H9 (cell line): ENCODE measurements at regions not wholly inside any gene's neighbourhood (a gene's known extent, or its start where the extent isn't known, plus 50 kb on each side); places are given as distances from the start of the nearest gene placed in this dataset.

Experiments
- DNase-seq: peaks from one replicate; pipeline ENCODE4 v3.0.0-alpha.2; 2017
- H2AFZ ChIP-seq: one replicate; pipeline ENCODE4 v1.6.1; 2013; ENCODE audit warnings: mild to moderate bottlenecking, low read length, control low read depth, moderate library complexity
- H2AK5ac ChIP-seq: 2 replicates; pipeline ENCODE4 v1.6.1; 2013; ENCODE audit warnings: low read length, control low read depth, mixed read lengths; ENCODE audit not compliant: insufficient read length
- H2BK120ac ChIP-seq: one replicate; pipeline ENCODE4 v1.6.1; 2013; ENCODE audit warnings: low read depth, mild to moderate bottlenecking, low read length, control low read depth, inconsistent platforms; ENCODE audit not compliant: poor library complexity, severe bottlenecking
- H2BK12ac ChIP-seq: 2 replicates; pipeline ENCODE4 v1.6.1; 2013; ENCODE audit warnings: low read length, control low read depth, mixed read lengths, low read depth; ENCODE audit not compliant: insufficient read length
- H2BK15ac ChIP-seq: 2 replicates; pipeline ENCODE4 v1.6.1; 2013; ENCODE audit warnings: low read depth, low read length, control low read depth
- H2BK20ac ChIP-seq: one replicate; pipeline ENCODE4 v1.6.1; 2013; ENCODE audit warnings: low read depth, mild to moderate bottlenecking, low read length, control low read depth, inconsistent platforms; ENCODE audit not compliant: poor library complexity, severe bottlenecking
- H2BK5ac ChIP-seq: 2 replicates; pipeline ENCODE4 v1.6.1; 2013; ENCODE audit warnings: low read length, control low read depth, mixed read lengths; ENCODE audit not compliant: insufficient read length
- H3K14ac ChIP-seq: 2 replicates; pipeline ENCODE4 v1.6.1; 2013; ENCODE audit warnings: low read length, control low read depth; ENCODE audit not compliant: insufficient read depth
- H3K18ac ChIP-seq: 2 replicates; pipeline ENCODE4 v1.6.1; 2013; ENCODE audit warnings: low read depth, mild to moderate bottlenecking, mixed read lengths, low read length, control low read depth; ENCODE audit not compliant: insufficient read length
- H3K23ac ChIP-seq: 2 replicates; pipeline ENCODE4 v1.6.1; 2013; ENCODE audit warnings: low read length, control low read depth, mixed read lengths, low read depth; ENCODE audit not compliant: insufficient read length
- H3K23me2 ChIP-seq: 2 replicates; pipeline ENCODE4 v1.6.1; 2013; ENCODE audit warnings: low read depth, mild to moderate bottlenecking, mixed read lengths, low read length, control low read depth; ENCODE audit not compliant: insufficient read length, poor library complexity, severe bottlenecking
- H3K27ac ChIP-seq: 2 replicates; pipeline ENCODE4 v1.5.1; 2013; ENCODE audit warnings: low read length, control low read depth, mixed read lengths, low read depth; ENCODE audit not compliant: insufficient read length
- H3K27me3 ChIP-seq: 2 replicates; pipeline ENCODE4 v1.6.1; 2013; ENCODE audit warnings: low read length, control low read depth, inconsistent platforms; ENCODE audit not compliant: insufficient read depth
- H3K4ac ChIP-seq: 2 replicates; pipeline ENCODE4 v1.6.1; 2013; ENCODE audit warnings: low read depth, mild to moderate bottlenecking, control low read depth, inconsistent platforms, low read length, moderate library complexity
- H3K4me1 ChIP-seq: 2 replicates; pipeline ENCODE4 v1.6.1; 2013; ENCODE audit warnings: low read length, control low read depth, inconsistent platforms; ENCODE audit not compliant: insufficient read depth
- H3K4me2 ChIP-seq: 2 replicates; pipeline ENCODE4 v1.6.1; 2013; ENCODE audit warnings: low read length, control low read depth, mixed read lengths; ENCODE audit not compliant: insufficient read length, insufficient read depth
- H3K56ac ChIP-seq: 2 replicates; pipeline ENCODE4 v1.6.1; 2013; ENCODE audit warnings: low read depth, mild to moderate bottlenecking, mixed read lengths, low read length, control low read depth; ENCODE audit not compliant: insufficient read length
- H3K79me1 ChIP-seq: 2 replicates; pipeline ENCODE4 v1.6.1; 2013; ENCODE audit warnings: low read depth, mild to moderate bottlenecking, moderate library complexity, low read length, control low read depth, inconsistent platforms; ENCODE audit not compliant: insufficient read depth, poor library complexity, severe bottlenecking
- H3K79me2 ChIP-seq: 2 replicates; pipeline ENCODE4 v1.6.1; 2013; ENCODE audit warnings: low read length, control low read depth, inconsistent platforms; ENCODE audit not compliant: insufficient read depth
- H3K9ac ChIP-seq: 2 replicates; pipeline ENCODE4 v1.6.1; 2013; ENCODE audit warnings: low read length, control low read depth, mixed read lengths; ENCODE audit not compliant: insufficient read length; ENCODE audit errors: extremely low read depth
- H3K9me3 ChIP-seq: one replicate; pipeline ENCODE4 v1.6.1; 2013; ENCODE audit warnings: low read depth, low read length, inconsistent platforms; ENCODE audit not compliant: control insufficient read depth
- H3T11ph ChIP-seq: one replicate; pipeline ENCODE4 v1.6.1; 2013; ENCODE audit warnings: mild to moderate bottlenecking, low read length, control low read depth, inconsistent platforms
- H4K20me1 ChIP-seq: one replicate; pipeline ENCODE4 v1.6.1; 2013; ENCODE audit not compliant: control insufficient read depth, insufficient read length, insufficient read depth
- H4K5ac ChIP-seq: 2 replicates; pipeline ENCODE4 v1.6.1; 2013; ENCODE audit warnings: low read depth, mild to moderate bottlenecking, mixed read lengths, low read length, control low read depth; ENCODE audit not compliant: insufficient read length
- H4K8ac ChIP-seq: replicated peaks from 2 replicates; pipeline ENCODE4 v1.6.1; 2013; ENCODE audit warnings: low read length, control low read depth, mixed read lengths, low read depth; ENCODE audit not compliant: insufficient read length
- H4K91ac ChIP-seq: 2 replicates; pipeline ENCODE4 v1.6.1; 2013; ENCODE audit warnings: low read depth, mild to moderate bottlenecking, moderate library complexity, mixed read lengths, low read length, control low read depth; ENCODE audit not compliant: insufficient read length
- H3K27ac Mint-ChIP-seq, 3 experiments: 2 replicates in 2 of 3; 3 replicates in 1 of 3; pipeline ENCODE4 v1.8.0; 2020 to 2021; ENCODE audit warnings: mixed read lengths in 3 of 3, mild to moderate bottlenecking in 1 of 3, moderate library complexity in 1 of 3
- H3K27me3 Mint-ChIP-seq: 2 replicates; pipeline ENCODE4 v1.8.0; 2021; ENCODE audit warnings: low read depth, mild to moderate bottlenecking, moderate library complexity, mixed read lengths
- H3K36me3 Mint-ChIP-seq, 3 experiments: 2 replicates in 2 of 3; 3 replicates in 1 of 3; pipeline ENCODE4 v1.8.0; 2020 to 2021; ENCODE audit warnings: low read depth in 3 of 3, mixed read lengths in 3 of 3; ENCODE audit not compliant: insufficient read depth in 1 of 3
- H3K4me1 Mint-ChIP-seq, 2 experiments: 2 replicates each; pipeline ENCODE4 v1.8.0; 2020; ENCODE audit warnings: mixed read lengths in 2 of 2
- H3K4me3 Mint-ChIP-seq, 2 experiments: 2 replicates in 1 of 2; 3 replicates in 1 of 2; pipeline ENCODE4 v1.8.0; 2020 to 2021; ENCODE audit warnings: mild to moderate bottlenecking in 2 of 2, mixed read lengths in 2 of 2, moderate library complexity in 1 of 2
- H3K9me3 Mint-ChIP-seq, 2 experiments: 2 replicates in 1 of 2; 3 replicates in 1 of 2; pipeline ENCODE4 v1.8.0; 2020; ENCODE audit warnings: mild to moderate bottlenecking in 2 of 2, mixed read lengths in 2 of 2, moderate library complexity in 1 of 2
- WGBS: extraction: QIAGEN DNeasy Blood & Tissue Kit; methylation state at CpG from one replicate; pipeline ENCODE4 v1.1.7; 2013; ENCODE audit warnings: missing lambda C conversion rate, low lambda C conversion rate, mixed read lengths; ENCODE audit not compliant: insufficient read length; ENCODE audit errors: extremely low coverage; 5-methylcytosine and 5-hydroxymethylcytosine counted together
- TF ChIP-seq, protein P1 (sequence below): fragments of 200-600 bp; sonication (generic); conservative IDR thresholded peaks from 3 replicates; pipeline ENCODE4 v1.8.0; 2021; ENCODE audit warnings: antibody characterized with exemption, mild to moderate bottlenecking

GRCh38 chr16:65519402-65519801 lies 397.5 kb upstream of the CDH11 start:
- no peak overlapping the region for H2BK20ac ChIP-seq
- H3T11ph ChIP-seq: no peak overlapping the region
- H3K23ac ChIP-seq: no peak overlapping the region
- H3K27me3 ChIP-seq: no peaks in the 10 kb centered on the region
- no peak overlapping the region for H3K27ac Mint-ChIP-seq
- H3K4me1 ChIP-seq: peaks cover 23% of the 10 kb centered on the region
- no peaks in the 10 kb centered on the region for H4K20me1 ChIP-seq
- no peaks in the 10 kb centered on the region for H3K23me2 ChIP-seq
- H3K14ac ChIP-seq: no peak overlapping the region
- no peak overlapping the region for H3K56ac ChIP-seq
- no peak overlapping the region for H2BK15ac ChIP-seq
- H2BK120ac ChIP-seq: no peak overlapping the region
- no peak overlapping the region for H2BK5ac ChIP-seq
- no peak for DNase-seq
- no peaks in the 10 kb centered on the region for H3K79me2 ChIP-seq
- no peak overlapping the region for H3K27ac ChIP-seq
- H3K4me1 Mint-ChIP-seq: peaks cover 47% of the 10 kb centered on the region in 2 experiments
- no peak overlapping the region for H2AFZ ChIP-seq
- H3K4me2 ChIP-seq: no peak overlapping the region
- H3K4me3 Mint-ChIP-seq: no peak overlapping the region
- H3K36me3 Mint-ChIP-seq: no peaks in the 10 kb centered on the region
- no peak overlapping the region for H2AK5ac ChIP-seq
- no peak overlapping the region for H3K9ac ChIP-seq
- H4K5ac ChIP-seq: no peak overlapping the region
- no peaks in the 10 kb centered on the region for H3K9me3 Mint-ChIP-seq
- WGBS: no CpG with 5 or more reads among the region's 1 CpG
- H4K91ac ChIP-seq: no peak overlapping the region
- no peak overlapping the region for H4K8ac ChIP-seq
- peaks cover 6% of the 10 kb centered on the region for H3K27me3 Mint-ChIP-seq
- no peaks in the 10 kb centered on the region for H3K9me3 ChIP-seq
- H2BK12ac ChIP-seq: no peak overlapping the region
- H3K18ac ChIP-seq: no peak overlapping the region
- H3K4ac ChIP-seq: no peak overlapping the region
- no peaks in the 10 kb centered on the region for H3K79me1 ChIP-seq
- TF ChIP-seq, protein P1, sequence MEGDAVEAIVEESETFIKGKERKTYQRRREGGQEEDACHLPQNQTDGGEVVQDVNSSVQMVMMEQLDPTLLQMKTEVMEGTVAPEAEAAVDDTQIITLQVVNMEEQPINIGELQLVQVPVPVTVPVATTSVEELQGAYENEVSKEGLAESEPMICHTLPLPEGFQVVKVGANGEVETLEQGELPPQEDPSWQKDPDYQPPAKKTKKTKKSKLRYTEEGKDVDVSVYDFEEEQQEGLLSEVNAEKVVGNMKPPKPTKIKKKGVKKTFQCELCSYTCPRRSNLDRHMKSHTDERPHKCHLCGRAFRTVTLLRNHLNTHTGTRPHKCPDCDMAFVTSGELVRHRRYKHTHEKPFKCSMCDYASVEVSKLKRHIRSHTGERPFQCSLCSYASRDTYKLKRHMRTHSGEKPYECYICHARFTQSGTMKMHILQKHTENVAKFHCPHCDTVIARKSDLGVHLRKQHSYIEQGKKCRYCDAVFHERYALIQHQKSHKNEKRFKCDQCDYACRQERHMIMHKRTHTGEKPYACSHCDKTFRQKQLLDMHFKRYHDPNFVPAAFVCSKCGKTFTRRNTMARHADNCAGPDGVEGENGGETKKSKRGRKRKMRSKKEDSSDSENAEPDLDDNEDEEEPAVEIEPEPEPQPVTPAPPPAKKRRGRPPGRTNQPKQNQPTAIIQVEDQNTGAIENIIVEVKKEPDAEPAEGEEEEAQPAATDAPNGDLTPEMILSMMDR: no peak
